WERI-Rb-1 (cell line): ENCODE measurements at regions not wholly inside any gene's neighbourhood (a gene's known extent, or its start where the extent isn't known, plus 50 kb on each side); places are given as distances from the start of the nearest gene placed in this dataset.

Source experiments
- DNase-seq: peaks from one replicate; pipeline ENCODE4 v3.0.0-alpha.2; 2020
- H3K27ac ChIP-seq: fragments of 250-450 bp; sonication (Bioruptor Pico); 2 replicates; pipeline ENCODE4 v1.5.1; 2020; ENCODE audit warnings: mild to moderate bottlenecking, moderate library complexity
- H3K27me3 ChIP-seq: fragments of 250-450 bp; sonication (Bioruptor Pico); 2 replicates; pipeline ENCODE4 v1.5.1; 2021; ENCODE audit warnings: mild to moderate bottlenecking, low read depth, moderate library complexity; ENCODE audit not compliant: insufficient read depth, severe bottlenecking
- H3K36me3 ChIP-seq: fragments of 250-450 bp; sonication (Bioruptor Pico); 2 replicates; pipeline ENCODE4 v1.5.1; 2020; ENCODE audit warnings: mild to moderate bottlenecking, moderate library complexity
- H3K4me3 ChIP-seq: 2 replicates; pipeline ENCODE4 v1.5.1; 2011; ENCODE audit warnings: low read depth, mild to moderate bottlenecking, control low read depth, low read length
- H3K9me3 ChIP-seq: fragments of 250-450 bp; sonication (Bioruptor Pico); 2 replicates; pipeline ENCODE4 v1.5.1; 2021; ENCODE audit warnings: mild to moderate bottlenecking, moderate library complexity; ENCODE audit not compliant: severe bottlenecking
- CTCF ChIP-seq: IDR thresholded peaks from 2 replicates; pipeline ENCODE4 v1.5.1; 2011; ENCODE audit warnings: low read depth, mild to moderate bottlenecking, control low read depth, inconsistent platforms, low read length

GRCh38 chr6:77034161-77034560, 429.1 kb downstream of the HTR1B start:
- Histone ChIP-seq H3K36me3 (no peaks in the 10 kb centered on the region), H3K27ac (no peak overlapping the region), H3K9me3 (no peaks in the 10 kb centered on the region), H3K27me3 (no peaks in the 10 kb centered on the region), H3K4me3 (no peak overlapping the region)
- no peak for DNase-seq
- no peak for TF ChIP-seq CTCF

- H3K9me3 ChIP-seq: no peaks in the 10 kb centered on the region
- H3K4me3 ChIP-seq: no peak overlapping the region
- no peaks in the 10 kb centered on the region for H3K27me3 ChIP-seq
- no peak for TF ChIP-seq CTCF
- H3K36me3 ChIP-seq: no peaks in the 10 kb centered on the region
- no peak for DNase-seq
- H3K27ac ChIP-seq: no peak overlapping the region
Observed at GRCh38 chr6:77030929-77031674, 432.2 kb downstream of the HTR1B start.

- no peak for TF ChIP-seq CTCF
- DNase-seq: no peak
- Histone ChIP-seq H3K4me3 (no peak overlapping the region), H3K27me3 (no peaks in the 10 kb centered on the region), H3K27ac (no peak overlapping the region), H3K36me3 (no peaks in the 10 kb centered on the region), H3K9me3 (no peaks in the 10 kb centered on the region)
Observed at GRCh38 chr6:77026341-77026740, 436.9 kb downstream of the HTR1B start.

GRCh38 chr6:77025736-77026223, 437.5 kb downstream of the HTR1B start:
- no peak for TF ChIP-seq CTCF
- Histone ChIP-seq H3K27me3 (no peaks in the 10 kb centered on the region), H3K36me3 (no peaks in the 10 kb centered on the region), H3K9me3 (no peaks in the 10 kb centered on the region), H3K27ac (no peak overlapping the region), H3K4me3 (no peak overlapping the region)
- no peak for DNase-seq

- Histone ChIP-seq H3K27me3 (no peaks in the 10 kb centered on the region), H3K9me3 (no peaks in the 10 kb centered on the region), H3K27ac (no peak overlapping the region), H3K36me3 (no peaks in the 10 kb centered on the region), H3K4me3 (no peak overlapping the region)
- TF ChIP-seq CTCF: no peak
- no peak for DNase-seq
Observed at GRCh38 chr6:77021778-77022177, 441.5 kb downstream of the HTR1B start.

- no peak for TF ChIP-seq CTCF
- H3K4me3 ChIP-seq: no peak overlapping the region
- no peaks in the 10 kb centered on the region for H3K9me3 ChIP-seq
Observed at GRCh38 chr6:77021232-77021631, 442.1 kb downstream of the HTR1B start.

More at GRCh38 chr6:77021232-77021631, 442.1 kb downstream of the HTR1B start:
- DNase-seq: no peak
- Histone ChIP-seq H3K27ac (no peak overlapping the region), H3K36me3 (no peaks in the 10 kb centered on the region), H3K27me3 (no peaks in the 10 kb centered on the region)
